Neural crest cell (in vitro differentiated cells): ENCODE measurements at regions not wholly inside any gene's neighbourhood (a gene's known extent, or its start where the extent isn't known, plus 50 kb on each side); places are given as distances from the start of the nearest gene placed in this dataset.

ENCODE experiments used
- DNase-seq: peaks from one replicate; pipeline ENCODE4 v3.0.0; 2021; ENCODE audit warnings: low read depth, mixed read lengths, low spot score
- H3K27ac Mint-ChIP-seq: one replicate; pipeline ENCODE4 v1.8.0; 2021; ENCODE audit warnings: mild to moderate bottlenecking, mixed read lengths; ENCODE audit not compliant: unreplicated experiment
- H3K27me3 Mint-ChIP-seq: 2 replicates; pipeline ENCODE4 v1.8.0; 2021; ENCODE audit warnings: low read depth, mild to moderate bottlenecking, mixed read lengths
- H3K36me3 Mint-ChIP-seq: 2 replicates; pipeline ENCODE4 v1.8.0; 2021; ENCODE audit warnings: low read depth, mild to moderate bottlenecking, mixed read lengths
- H3K4me1 Mint-ChIP-seq: 2 replicates; pipeline ENCODE4 v1.8.0; 2021; ENCODE audit warnings: mixed read lengths
- H3K4me3 Mint-ChIP-seq: one replicate; pipeline ENCODE4 v1.8.0; 2021; ENCODE audit warnings: mild to moderate bottlenecking, mixed read lengths
- H3K9me3 Mint-ChIP-seq: 2 replicates; pipeline ENCODE4 v1.8.0; 2021; ENCODE audit warnings: mixed read lengths
- TF ChIP-seq, protein P1 (sequence below): fragments of 200-600 bp; sonication (generic); conservative IDR thresholded peaks from 2 replicates; pipeline ENCODE4 v1.5.0; 2021; ENCODE audit warnings: antibody characterized with exemption, mild to moderate bottlenecking

DNA sequence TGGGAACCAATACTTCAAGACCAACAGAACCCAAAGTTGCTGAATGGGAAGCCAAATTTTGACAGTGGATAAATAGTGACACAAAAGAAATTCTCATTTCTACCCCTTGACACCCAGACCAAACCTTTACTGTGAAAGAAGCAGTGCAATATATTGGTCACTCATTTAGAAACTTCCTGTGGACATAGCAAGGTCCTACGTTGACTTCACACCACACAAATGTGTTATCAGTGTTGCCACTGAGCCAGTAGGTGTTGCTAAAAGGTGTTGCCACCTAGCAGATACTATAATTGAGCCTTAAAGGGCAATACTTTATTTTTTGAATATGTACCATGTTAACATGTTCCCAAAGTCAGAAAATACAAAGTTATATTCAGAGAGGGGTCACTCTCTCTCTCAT, 1008.9 kb upstream of the CDH2 start:
- Mint-ChIP-seq H3K4me1 (peaks cover 11% of the 10 kb centered on the region), H3K36me3 (no peaks in the 10 kb centered on the region), H3K9me3 (no peaks in the 10 kb centered on the region), H3K27me3 (no peaks in the 10 kb centered on the region), H3K4me3 (no peak overlapping the region), H3K27ac (no peak overlapping the region)
- TF ChIP-seq, protein P1, sequence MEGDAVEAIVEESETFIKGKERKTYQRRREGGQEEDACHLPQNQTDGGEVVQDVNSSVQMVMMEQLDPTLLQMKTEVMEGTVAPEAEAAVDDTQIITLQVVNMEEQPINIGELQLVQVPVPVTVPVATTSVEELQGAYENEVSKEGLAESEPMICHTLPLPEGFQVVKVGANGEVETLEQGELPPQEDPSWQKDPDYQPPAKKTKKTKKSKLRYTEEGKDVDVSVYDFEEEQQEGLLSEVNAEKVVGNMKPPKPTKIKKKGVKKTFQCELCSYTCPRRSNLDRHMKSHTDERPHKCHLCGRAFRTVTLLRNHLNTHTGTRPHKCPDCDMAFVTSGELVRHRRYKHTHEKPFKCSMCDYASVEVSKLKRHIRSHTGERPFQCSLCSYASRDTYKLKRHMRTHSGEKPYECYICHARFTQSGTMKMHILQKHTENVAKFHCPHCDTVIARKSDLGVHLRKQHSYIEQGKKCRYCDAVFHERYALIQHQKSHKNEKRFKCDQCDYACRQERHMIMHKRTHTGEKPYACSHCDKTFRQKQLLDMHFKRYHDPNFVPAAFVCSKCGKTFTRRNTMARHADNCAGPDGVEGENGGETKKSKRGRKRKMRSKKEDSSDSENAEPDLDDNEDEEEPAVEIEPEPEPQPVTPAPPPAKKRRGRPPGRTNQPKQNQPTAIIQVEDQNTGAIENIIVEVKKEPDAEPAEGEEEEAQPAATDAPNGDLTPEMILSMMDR: no peak
- DNase-seq: no peak

GRCh38 chr18:29184654-29185053, 1007.7 kb upstream of the CDH2 start:
- no peaks in the 10 kb centered on the region for H3K27me3 Mint-ChIP-seq
- TF ChIP-seq, protein P1: no peak
- DNase-seq: no peak
- no peak overlapping the region for H3K27ac Mint-ChIP-seq
- H3K36me3 Mint-ChIP-seq: no peaks in the 10 kb centered on the region
- no peaks in the 10 kb centered on the region for H3K9me3 Mint-ChIP-seq
- peaks cover 15% of the 10 kb centered on the region for H3K4me1 Mint-ChIP-seq
- no peak overlapping the region for H3K4me3 Mint-ChIP-seq

GRCh38 chr18:29181151-29181901, 1004.4 kb upstream of the CDH2 start:
- DNase-seq: no peak
- Mint-ChIP-seq H3K4me1 (peaks cover 15% of the 10 kb centered on the region), H3K27me3 (no peaks in the 10 kb centered on the region), H3K36me3 (no peaks in the 10 kb centered on the region), H3K27ac (no peak overlapping the region), H3K9me3 (no peaks in the 10 kb centered on the region), H3K4me3 (no peak overlapping the region)
- TF ChIP-seq, protein P1: no peak

GRCh38 chr18:29176681-29177080, 999.8 kb upstream of the CDH2 start:
- DNase-seq: no peak
- no peaks in the 10 kb centered on the region for H3K36me3 Mint-ChIP-seq
- H3K9me3 Mint-ChIP-seq: no peaks in the 10 kb centered on the region
- H3K27me3 Mint-ChIP-seq: no peaks in the 10 kb centered on the region
- TF ChIP-seq, protein P1: no peak
- H3K27ac Mint-ChIP-seq: no peak overlapping the region
- H3K4me3 Mint-ChIP-seq: no peak overlapping the region
- peaks cover 13% of the 10 kb centered on the region for H3K4me1 Mint-ChIP-seq

GRCh38 chr18:29174891-29175290, 998.0 kb upstream of the CDH2 start:
- Mint-ChIP-seq H3K27ac (no peak overlapping the region), H3K27me3 (no peaks in the 10 kb centered on the region), H3K36me3 (no peaks in the 10 kb centered on the region), H3K4me3 (no peak overlapping the region), H3K4me1 (no peaks in the 10 kb centered on the region), H3K9me3 (no peaks in the 10 kb centered on the region)
- DNase-seq: no peak
- TF ChIP-seq, protein P1: no peak
